ENCODE measurements at regions not wholly inside any gene's neighbourhood (a gene's known extent, or its start where the extent isn't known, plus 50 kb on each side); places are given as distances from the start of the nearest gene placed in this dataset.
"Not testable (repeated sequence)": the region's sequence is repeated elsewhere in the genome, so short reads cannot be mapped to it uniquely, and the experiment has no call there.

DNA sequence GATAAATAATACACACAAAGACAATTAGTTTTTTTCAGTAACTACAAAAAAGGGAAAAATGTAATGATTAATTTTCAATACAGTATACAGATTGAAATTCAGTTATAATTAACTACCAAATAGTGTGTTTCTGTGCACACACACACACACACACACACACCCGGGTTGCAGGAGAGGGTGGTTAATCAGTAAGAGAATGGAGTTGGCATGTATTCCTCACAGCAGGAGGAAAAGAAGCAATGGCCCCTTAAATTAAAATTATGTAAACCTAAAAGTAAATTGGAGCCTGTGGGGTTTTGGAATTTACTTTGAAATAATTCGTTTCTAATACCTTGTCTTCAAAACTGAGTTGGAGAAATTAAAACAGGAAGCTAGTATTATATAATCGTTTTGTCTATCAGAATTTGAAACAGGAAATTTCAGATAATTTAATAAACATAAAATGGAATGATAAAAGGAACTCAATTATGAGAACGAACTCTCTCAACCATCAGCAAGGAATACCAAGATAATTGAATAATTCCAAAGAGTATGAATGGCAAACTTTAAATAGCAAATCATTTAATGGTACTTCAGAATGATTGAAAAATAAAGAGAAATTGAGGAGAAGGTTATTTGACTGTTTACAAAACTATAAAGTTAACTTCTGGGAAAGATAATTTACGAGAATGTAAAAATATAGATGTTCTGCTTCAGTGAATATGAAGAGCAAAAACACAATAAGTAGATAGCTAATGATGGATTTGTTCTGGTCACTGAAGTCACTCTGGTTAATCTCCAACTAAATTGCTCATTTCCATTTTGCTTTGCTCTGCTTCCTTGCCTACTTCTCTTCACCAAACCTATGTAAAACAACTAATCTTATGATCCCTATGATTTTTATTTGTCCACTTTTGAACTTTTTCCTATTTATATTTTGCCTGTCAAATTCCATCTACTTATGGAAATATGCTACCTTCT, 547.9 kb upstream of the ZP4 start:
- Histone ChIP-seq H3K36me3 (ENCODE audit: insufficient read depth, low read length) (no peaks in the 10 kb centered on the region), H3K9ac (ENCODE audit: insufficient read length) (no peak overlapping the region), H3K9me3 (ENCODE audit: low read depth, low read length) (no peaks in the 10 kb centered on the region), H3K4me3 (no peak overlapping the region), H3K27ac (no peak overlapping the region)
- TF ChIP-seq FOXP2 (optimal IDR thresholded peaks at IDR 0.05; ENCODE audit: control extremely low read depth, extremely low read length, insufficient read depth): no peak
- no peak for TF ChIP-seq EZH2 (IDR thresholded peaks at IDR 0.05)
- TF ChIP-seq POLR2AphosphoS5 (IDR thresholded peaks at IDR 0.05; ENCODE audit: borderline replicate concordance, low read depth, low read length): no peak
- DNase-seq (ENCODE audit: low read depth, low spot score): no peak

DNA sequence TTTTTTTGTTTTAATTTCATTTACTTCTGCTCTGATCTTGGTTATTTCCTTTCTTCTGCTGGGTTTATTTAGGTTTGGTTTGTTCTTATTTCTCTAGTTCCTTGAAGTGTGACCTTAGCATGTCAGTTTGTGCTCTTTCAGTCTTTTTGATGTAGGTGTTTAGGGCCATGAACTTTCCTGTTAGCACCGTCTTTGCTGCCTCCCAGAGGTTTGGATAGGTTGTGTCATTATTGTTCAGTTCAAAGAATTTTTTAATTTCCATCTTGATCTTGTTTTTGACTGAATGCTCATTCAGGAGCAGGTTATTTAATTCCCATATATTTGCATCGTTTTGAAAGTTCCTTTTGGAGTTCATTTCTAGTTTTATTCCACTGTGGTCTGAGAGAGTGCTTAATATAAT, 539.0 kb upstream of the ZP4 start:
- H3K36me3 ChIP-seq (ENCODE audit: insufficient read depth, low read length); H3K9ac ChIP-seq (ENCODE audit: insufficient read length); DNase-seq (ENCODE audit: low read depth, low spot score); H3K27ac ChIP-seq; H3K4me3 ChIP-seq; H3K9me3 ChIP-seq (ENCODE audit: low read depth, low read length): not testable (repeated sequence)

DNA sequence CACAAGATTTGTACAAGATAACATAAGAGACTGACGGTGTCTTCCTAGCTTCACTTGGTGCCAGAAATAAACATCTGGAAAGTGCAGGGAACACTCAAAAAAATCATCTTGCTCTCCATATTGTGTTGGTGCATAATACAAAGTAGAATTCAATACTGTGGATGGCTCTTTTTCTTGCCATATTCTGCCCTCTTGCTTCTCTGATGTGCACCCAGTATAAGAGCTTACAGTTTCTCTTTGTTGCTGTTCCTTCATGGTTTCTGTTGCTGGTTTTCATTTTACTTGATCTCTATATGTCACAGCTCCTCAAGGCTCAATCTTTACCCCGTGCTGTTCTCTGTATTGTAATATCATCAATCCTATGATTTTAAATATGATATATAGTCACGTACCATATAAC, 528.5 kb upstream of the ZP4 start:
- Histone ChIP-seq H3K27ac (no peak overlapping the region), H3K36me3 (ENCODE audit: insufficient read depth, low read length) (no peaks in the 10 kb centered on the region), H3K9me3 (ENCODE audit: low read depth, low read length) (no peaks in the 10 kb centered on the region), H3K4me3 (no peak overlapping the region), H3K9ac (ENCODE audit: insufficient read length) (no peak overlapping the region)
- DNase-seq (ENCODE audit: low read depth, low spot score): no peak
- TF ChIP-seq EZH2 (IDR thresholded peaks at IDR 0.05) (no peak), POLR2AphosphoS5 (IDR thresholded peaks at IDR 0.05; ENCODE audit: borderline replicate concordance, low read depth, low read length) (no peak), FOXP2 (optimal IDR thresholded peaks at IDR 0.05; ENCODE audit: control extremely low read depth, extremely low read length, insufficient read depth) (no peak)

DNA sequence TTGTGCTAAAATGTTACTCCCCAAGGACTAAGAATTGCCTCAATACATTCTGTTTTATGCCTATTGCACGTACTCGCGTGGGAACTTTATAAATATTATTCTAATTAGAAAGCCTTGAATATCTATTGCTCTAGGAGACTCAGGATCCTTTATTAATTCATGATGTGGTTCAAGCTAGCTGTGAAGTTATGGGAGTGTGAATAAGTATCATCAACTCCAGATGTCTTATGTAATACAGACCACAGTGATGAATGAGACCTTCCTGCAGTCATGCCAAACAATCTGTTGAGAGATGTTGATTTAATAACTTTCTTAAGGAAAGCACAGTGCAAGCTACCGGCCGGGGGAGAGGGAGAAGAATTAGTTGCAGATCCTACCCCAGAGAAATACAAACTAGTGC, 519.2 kb upstream of the ZP4 start:
- H3K9ac ChIP-seq (ENCODE audit: insufficient read length): no peak overlapping the region
- H3K27ac ChIP-seq: peak overlapping the region; percentile 73
- H3K9me3 ChIP-seq (ENCODE audit: low read depth, low read length): no peaks in the 10 kb centered on the region
- H3K36me3 ChIP-seq (ENCODE audit: insufficient read depth, low read length): no peaks in the 10 kb centered on the region
- TF ChIP-seq FOXP2 (optimal IDR thresholded peaks at IDR 0.05; ENCODE audit: control extremely low read depth, extremely low read length, insufficient read depth): no peak
- peak; percentile 85; the same call in 1 of the 2 replicates for TF ChIP-seq POLR2AphosphoS5 (IDR thresholded peaks at IDR 0.05; ENCODE audit: borderline replicate concordance, low read depth, low read length)
- DNase-seq (ENCODE audit: low read depth, low spot score): peak; percentile 95
- peak overlapping the region; percentile 63 for H3K4me3 ChIP-seq

GRCh38 chr1:238409191-238409850, 518.6 kb upstream of the ZP4 start:
- H3K4me3 ChIP-seq: peak overlapping the region; percentile 63
- H3K36me3 ChIP-seq (ENCODE audit: insufficient read depth, low read length): no peaks in the 10 kb centered on the region
- peak overlapping the region; percentile 73 for H3K27ac ChIP-seq
- no peak for DNase-seq (ENCODE audit: low read depth, low spot score)
- TF ChIP-seq POLR2AphosphoS5 (IDR thresholded peaks at IDR 0.05; ENCODE audit: borderline replicate concordance, low read depth, low read length) (no peak), FOXP2 (optimal IDR thresholded peaks at IDR 0.05; ENCODE audit: control extremely low read depth, extremely low read length, insufficient read depth) (no peak), EZH2 (IDR thresholded peaks at IDR 0.05) (no peak)
- no peaks in the 10 kb centered on the region for H3K9me3 ChIP-seq (ENCODE audit: low read depth, low read length)
- no peak overlapping the region for H3K9ac ChIP-seq (ENCODE audit: insufficient read length)

GRCh38 chr1:238408737-238409136, 518.0 kb upstream of the ZP4 start:
- Histone ChIP-seq H3K27ac (no peak overlapping the region), H3K4me3 (no peak overlapping the region), H3K9me3 (ENCODE audit: low read depth, low read length) (no peaks in the 10 kb centered on the region), H3K9ac (ENCODE audit: insufficient read length) (no peak overlapping the region), H3K36me3 (ENCODE audit: insufficient read depth, low read length) (no peaks in the 10 kb centered on the region)
- no peak for DNase-seq (ENCODE audit: low read depth, low spot score)
- no peak for TF ChIP-seq FOXP2 (optimal IDR thresholded peaks at IDR 0.05; ENCODE audit: control extremely low read depth, extremely low read length, insufficient read depth)
- TF ChIP-seq POLR2AphosphoS5 (IDR thresholded peaks at IDR 0.05; ENCODE audit: borderline replicate concordance, low read depth, low read length): no peak
- no peak for TF ChIP-seq EZH2 (IDR thresholded peaks at IDR 0.05)

GRCh38 chr1:238406098-238406860, 515.6 kb upstream of the ZP4 start:
- Histone ChIP-seq H3K9me3 (ENCODE audit: low read depth, low read length) (no peaks in the 10 kb centered on the region), H3K27ac (no peak overlapping the region), H3K36me3 (ENCODE audit: insufficient read depth, low read length) (no peaks in the 10 kb centered on the region), H3K4me3 (no peak overlapping the region), H3K9ac (ENCODE audit: insufficient read length) (no peak overlapping the region)
- TF ChIP-seq POLR2AphosphoS5 (IDR thresholded peaks at IDR 0.05; ENCODE audit: borderline replicate concordance, low read depth, low read length): no peak
- TF ChIP-seq FOXP2 (optimal IDR thresholded peaks at IDR 0.05; ENCODE audit: control extremely low read depth, extremely low read length, insufficient read depth): no peak
- no peak for TF ChIP-seq EZH2 (IDR thresholded peaks at IDR 0.05)
- DNase-seq (ENCODE audit: low read depth, low spot score): no peak

GRCh38 chr1:238404921-238405320, 514.2 kb upstream of the ZP4 start:
- DNase-seq (ENCODE audit: low read depth, low spot score): no peak
- Histone ChIP-seq H3K9ac (ENCODE audit: insufficient read length) (no peak overlapping the region), H3K27ac (peak overlapping the region; percentile 27; the same call in 1 of the 2 replicates), H3K9me3 (ENCODE audit: low read depth, low read length) (no peaks in the 10 kb centered on the region), H3K36me3 (ENCODE audit: insufficient read depth, low read length) (no peaks in the 10 kb centered on the region), H3K4me3 (no peak overlapping the region)
- TF ChIP-seq FOXP2 (optimal IDR thresholded peaks at IDR 0.05; ENCODE audit: control extremely low read depth, extremely low read length, insufficient read depth) (no peak), POLR2AphosphoS5 (IDR thresholded peaks at IDR 0.05; ENCODE audit: borderline replicate concordance, low read depth, low read length) (no peak), EZH2 (IDR thresholded peaks at IDR 0.05) (no peak)

All from SK-N-MC (cell line).